Mucosa of descending colon (tissue), 3 donors: ENCODE measurements at regions not wholly inside any gene's neighbourhood (a gene's known extent, or its start where the extent isn't known, plus 50 kb on each side); places are given as distances from the start of the nearest gene placed in this dataset.

ENCODE experiments used
- ATAC-seq: fragments of 200-7000 bp; cut with Tn5 transposase; one replicate; pipeline ENCODE4 v1.9.1; 2020; ENCODE audit warnings: mild to moderate bottlenecking, moderate library complexity
- DNase-seq, 3 donors: peaks; one replicate each; pipeline ENCODE4 v3.0.0-alpha.2; 2020
- H3K36me3 ChIP-seq: fragments of 200-600 bp; one replicate; pipeline ENCODE4 v1.8.0; 2021; ENCODE audit warnings: low read depth, mild to moderate bottlenecking
- H3K4me1 ChIP-seq: fragments of 200-600 bp; one replicate; pipeline ENCODE4 v1.8.0; 2021; ENCODE audit warnings: low read depth, mild to moderate bottlenecking
- H3K4me3 ChIP-seq: fragments of 200-600 bp; one replicate; pipeline ENCODE4 v1.8.0; 2021; ENCODE audit warnings: mild to moderate bottlenecking
- H3K9me3 ChIP-seq: fragments of 200-600 bp; one replicate; pipeline ENCODE4 v1.8.0; 2021; ENCODE audit warnings: mild to moderate bottlenecking
- CTCF ChIP-seq: fragments of 200-600 bp; IDR thresholded peaks from one replicate; pipeline ENCODE4 v1.8.0; 2022; ENCODE audit warnings: antibody characterized with exemption, mild to moderate bottlenecking
- intact Hi-C, 2 donors: fragments of 100-400 bp; cut with DNase I in 1 of 2; cut with micrococcal nuclease in 1 of 2; formaldehyde crosslinking; loops; one replicate each; pipeline versions ENCODE4 v1.11.0 to v1.11.1; 2022; cut with DNase I, micrococcal nuclease
- donor health status: DM: no; HTN: no; CAD: no; lungs with moderate emphysema.
- donor health status: DM: no; HTN: no; CAD: no.
- donor health status: DM: no; HTN: yes; CAD: no.

GRCh38 chr11:11135820-11136476 is 217.1 kb downstream of the CSNK2A3 start:
- no peaks in the 10 kb centered on the region for H3K9me3 ChIP-seq
- H3K4me3 ChIP-seq = no peak overlapping the region
- H3K36me3 ChIP-seq = no peaks in the 10 kb centered on the region
- intact Hi-C loops = no loop called here
- ATAC-seq = no peak
- no peaks in the 10 kb centered on the region for H3K4me1 ChIP-seq
- TF ChIP-seq CTCF = no peak
- no peak for DNase-seq

- intact Hi-C loops = no loop called here
- no peaks in the 10 kb centered on the region for H3K4me1 ChIP-seq
- DNase-seq (no peak), ATAC-seq (no peak)
- H3K4me3 ChIP-seq = no peak overlapping the region
- TF ChIP-seq CTCF = no peak
- no peaks in the 10 kb centered on the region for H3K9me3 ChIP-seq
- no peaks in the 10 kb centered on the region for H3K36me3 ChIP-seq
These were observed 223.9 kb downstream of the CSNK2A3 start for GRCh38 chr11:11129118-11129517.

DNA sequence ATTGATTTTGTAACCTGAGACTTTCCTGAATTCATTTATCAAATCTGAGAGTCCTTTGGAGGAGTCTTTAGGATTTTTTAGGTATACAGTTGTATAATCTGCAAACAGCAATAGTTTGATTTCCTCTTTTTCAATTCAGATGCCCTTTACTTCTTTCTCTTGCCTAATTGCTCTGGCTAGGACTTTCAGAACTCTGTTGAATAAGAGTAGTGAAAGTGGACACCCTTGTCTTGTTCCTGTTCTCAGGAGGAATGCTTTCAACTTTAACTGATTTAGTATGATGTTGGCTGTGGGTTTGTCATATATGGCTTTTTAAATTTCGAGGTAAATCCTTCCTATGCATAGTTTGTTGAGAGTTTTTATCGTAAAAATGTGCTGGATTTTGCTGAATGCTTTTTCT is 227.4 kb downstream of the CSNK2A3 start:
- DNase-seq = no peak
- Histone ChIP-seq H3K9me3 (no peaks in the 10 kb centered on the region), H3K4me3 (no peak overlapping the region), H3K4me1 (no peaks in the 10 kb centered on the region), H3K36me3 (no peaks in the 10 kb centered on the region)
- intact Hi-C loops = no loop called here
- TF ChIP-seq CTCF = no peak
- no peak for ATAC-seq

DNA sequence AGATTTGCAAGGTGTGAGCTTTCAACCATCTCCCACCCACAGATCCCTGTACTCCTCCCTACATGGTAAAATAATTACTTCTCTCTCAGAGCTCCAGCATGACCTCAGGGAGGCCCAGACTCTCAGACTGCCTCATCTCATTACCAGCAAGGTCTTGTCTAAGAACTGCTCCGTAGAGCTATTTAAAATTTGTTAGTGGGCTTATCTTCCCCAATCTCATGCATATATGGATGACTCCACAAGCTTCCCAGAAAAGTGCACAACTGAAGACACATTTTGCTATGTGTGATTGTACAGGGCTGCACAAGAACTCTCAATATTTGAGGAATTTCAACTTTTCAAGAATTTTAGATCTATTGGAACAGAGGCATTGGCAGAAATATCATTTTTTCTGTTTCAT is 230.3 kb downstream of the CSNK2A3 start:
- TF ChIP-seq CTCF = no peak
- Histone ChIP-seq H3K9me3 (no peaks in the 10 kb centered on the region), H3K4me3 (no peak overlapping the region), H3K4me1 (no peaks in the 10 kb centered on the region), H3K36me3 (no peaks in the 10 kb centered on the region)
- ATAC-seq (no peak), DNase-seq (no peak)
- intact Hi-C loops = no loop called here

DNA sequence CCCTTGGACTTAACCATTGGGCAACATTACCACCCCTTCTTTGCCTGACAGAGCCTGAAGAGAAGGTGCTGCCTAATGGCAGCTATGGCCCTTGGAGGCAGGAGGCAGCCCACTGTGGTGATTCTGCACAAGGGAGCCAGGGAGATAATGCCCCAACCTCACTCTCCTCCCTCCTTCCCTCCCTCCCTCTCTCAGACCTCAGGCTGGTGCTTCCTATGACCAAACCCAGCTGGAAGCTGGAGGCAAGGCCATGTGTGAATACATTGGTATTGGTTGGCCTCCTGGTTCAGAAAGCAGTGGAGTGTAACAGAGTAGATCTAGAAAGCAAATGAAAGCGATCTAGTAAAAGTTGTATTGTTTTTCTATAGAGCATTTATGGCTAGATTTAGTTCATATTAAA is 233.1 kb downstream of the CSNK2A3 start:
- TF ChIP-seq CTCF = no peak
- H3K9me3 ChIP-seq = no peaks in the 10 kb centered on the region
- no peak overlapping the region for H3K4me3 ChIP-seq
- no peaks in the 10 kb centered on the region for H3K4me1 ChIP-seq
- intact Hi-C loops = no loop called here
- no peaks in the 10 kb centered on the region for H3K36me3 ChIP-seq
- no peak for DNase-seq
- ATAC-seq = no peak

DNA sequence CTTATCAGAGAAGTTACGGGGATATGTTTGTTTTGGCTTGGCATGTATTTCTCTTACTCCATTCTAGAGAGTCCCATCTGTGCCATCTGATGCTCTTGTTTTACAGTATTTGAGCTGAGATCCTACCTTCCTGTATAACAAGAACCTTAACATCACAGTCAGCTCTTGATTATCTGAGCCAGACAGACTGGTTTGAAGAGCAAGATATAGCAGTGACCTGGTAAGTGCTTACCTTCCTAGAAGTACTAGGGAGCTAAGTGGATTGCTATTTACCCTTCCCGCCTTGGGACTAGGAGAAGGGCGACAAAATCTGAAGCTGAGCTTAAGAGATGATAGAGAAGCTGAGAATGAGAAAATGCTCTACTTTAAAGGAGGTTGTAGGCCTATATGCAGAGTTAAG is 235.3 kb downstream of the CSNK2A3 start:
- Histone ChIP-seq H3K9me3 (no peaks in the 10 kb centered on the region), H3K4me3 (no peak overlapping the region), H3K4me1 (no peaks in the 10 kb centered on the region), H3K36me3 (no peaks in the 10 kb centered on the region)
- intact Hi-C loops = no loop called here
- ATAC-seq (no peak), DNase-seq (no peak)
- TF ChIP-seq CTCF = no peak
